NCI-H524 (cell line): ENCODE measurements at regions not wholly inside any gene's neighbourhood (a gene's known extent, or its start where the extent isn't known, plus 50 kb on each side); places are given as distances from the start of the nearest gene placed in this dataset.
"Not testable (repeated sequence)": the region's sequence is repeated elsewhere in the genome, so short reads cannot be mapped to it uniquely, and the experiment has no call there.

Source experiments
- DNase-seq, 2 experiments: peaks; one replicate each; lab custom pipeline; 2025; lab: John Stamatoyannopoulos, UW

DNA sequence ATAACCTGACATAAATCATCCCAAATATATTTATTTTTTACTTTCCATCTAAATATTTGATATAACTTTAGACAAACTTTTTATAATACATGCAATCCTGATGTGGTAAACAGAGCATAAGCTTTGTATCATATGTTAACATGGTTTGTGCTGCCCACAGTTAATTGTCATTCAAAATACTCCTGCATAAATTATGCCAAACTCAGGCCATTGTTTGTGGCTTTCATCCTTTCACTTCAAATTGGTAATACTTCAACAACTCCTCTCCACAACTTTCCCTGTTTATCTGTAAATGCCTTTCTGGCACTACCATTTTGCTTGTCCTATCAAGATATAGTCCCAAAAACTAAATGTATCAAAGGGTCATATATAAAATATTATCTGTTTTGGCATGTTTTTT is 586.7 kb downstream of the HINT1 start:
- DNase-seq, result no peak

- DNase-seq, result no peak
Measured at GRCh38 chr5:130571076-130571475, 594.0 kb downstream of the HINT1 start.

- DNase-seq, result no peak
Measured at GRCh38 chr5:130568791-130569190, 596.3 kb downstream of the HINT1 start.

DNA sequence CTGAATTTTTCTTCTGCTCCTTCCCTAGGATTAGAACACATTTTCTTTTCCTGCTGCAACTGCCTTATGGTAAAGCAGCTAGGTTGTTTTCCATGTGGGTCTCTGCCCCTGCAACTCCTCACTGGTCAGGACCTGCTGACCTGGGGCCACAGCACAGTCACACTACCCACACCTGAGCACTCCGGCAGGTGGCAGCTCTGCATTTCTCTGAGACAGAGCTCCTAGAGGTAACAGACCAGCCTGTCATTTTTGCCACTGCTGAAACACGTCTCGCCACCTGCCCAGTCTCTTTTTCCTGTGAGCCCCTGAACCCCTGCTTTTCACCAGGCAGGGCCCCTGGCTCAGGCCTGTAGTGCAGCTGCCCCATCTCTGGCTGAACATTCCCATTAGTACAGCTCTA is 609.6 kb downstream of the HINT1 start:
- DNase-seq, result no peak

DNA sequence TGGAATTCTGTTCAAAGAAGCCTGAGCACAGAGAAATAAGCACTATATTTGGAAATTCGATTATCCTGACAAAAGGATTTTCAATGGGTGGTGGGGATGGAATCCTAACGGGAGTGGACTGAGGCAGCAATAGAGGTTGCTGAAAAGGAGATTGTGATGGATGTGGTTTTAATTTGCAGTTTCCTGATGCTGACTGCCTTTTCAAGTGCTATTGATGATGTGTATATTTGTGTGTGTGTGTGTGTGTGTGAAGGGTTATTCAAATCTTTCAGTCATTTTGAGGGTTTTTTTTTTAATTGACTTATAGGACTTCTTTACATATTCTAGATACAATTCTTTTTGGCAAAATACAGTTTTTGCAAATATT is 614.5 kb downstream of the HINT1 start:
- no peak for DNase-seq

GRCh38 chr5:130549884-130550561 is 615.0 kb downstream of the HINT1 start:
- DNase-seq, result no peak

DNA sequence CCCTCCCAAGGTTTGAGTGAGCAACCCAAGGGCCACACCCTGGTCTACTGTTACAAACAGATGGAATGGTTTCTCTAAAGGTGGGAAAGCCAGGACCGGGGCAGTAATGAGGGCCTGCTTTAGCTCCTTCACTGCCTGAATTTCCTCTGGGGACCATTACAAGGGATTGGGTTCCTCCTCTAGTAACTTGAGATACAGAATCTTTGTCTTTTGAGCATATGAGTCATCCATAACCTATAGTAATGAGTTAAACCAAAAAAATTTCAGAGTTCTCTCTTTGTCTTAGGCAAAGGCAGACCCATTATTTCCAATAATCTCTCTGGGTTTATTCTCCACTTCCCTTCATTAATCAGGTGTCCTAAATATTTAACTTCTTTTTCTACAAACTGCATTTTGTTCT is 618.8 kb downstream of the HINT1 start:
- no peak for DNase-seq

- DNase-seq, result no peak
Measured at GRCh38 chr5:130545291-130545690, 619.8 kb downstream of the HINT1 start.

- no peak for DNase-seq
Measured at GRCh38 chr5:130541617-130542221, 623.3 kb downstream of the HINT1 start.

GRCh38 chr5:130536691-130537090 is 628.4 kb downstream of the HINT1 start:
- DNase-seq, result no peak

DNA sequence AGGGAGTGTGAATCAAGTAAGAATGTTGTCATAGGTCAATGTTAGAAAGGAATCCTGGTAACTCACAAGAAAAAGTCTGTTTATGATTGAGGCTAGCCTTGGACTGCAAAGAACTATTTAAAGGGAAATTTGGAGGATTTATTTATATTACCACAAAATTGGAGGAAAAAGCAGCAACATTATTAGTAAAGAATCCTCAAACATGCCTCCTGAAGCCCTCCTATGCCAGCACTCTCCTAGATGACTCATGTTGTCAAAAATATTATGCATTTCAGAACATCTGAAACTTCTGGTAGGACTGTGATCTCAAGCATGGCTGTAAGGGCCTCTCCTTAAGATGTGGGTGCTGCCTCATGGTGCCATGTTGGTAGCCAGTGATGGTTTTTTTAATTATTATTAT is 628.5 kb downstream of the CHSY3 start:
- DNase-seq, result no peak

- DNase-seq, result no peak
Measured at GRCh38 chr5:130529511-130530485, 625.5 kb downstream of the CHSY3 start.

- no peak for DNase-seq
Measured at GRCh38 chr5:130529111-130529510, 624.8 kb downstream of the CHSY3 start.

DNA sequence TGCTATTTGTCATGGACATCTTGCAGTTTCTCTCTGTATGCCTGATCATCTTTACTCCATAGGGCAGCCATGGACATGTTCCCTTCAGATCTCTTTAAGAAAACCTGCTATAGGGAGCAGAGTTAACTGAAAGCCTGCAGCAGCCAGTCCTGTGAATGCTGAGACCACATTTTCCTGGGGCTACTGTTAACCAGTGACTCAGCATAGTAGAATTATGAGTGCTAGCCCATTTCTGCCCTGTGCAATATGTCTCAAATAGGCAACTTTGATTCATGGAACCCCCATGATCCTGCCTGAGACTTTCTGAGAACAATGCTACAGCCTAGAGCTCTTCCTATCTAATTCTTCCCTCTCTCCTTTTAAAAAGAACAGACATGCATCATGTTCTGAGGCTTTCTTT is 624.2 kb downstream of the CHSY3 start:
- no peak for DNase-seq

GRCh38 chr5:130526708-130527107 is 622.4 kb downstream of the CHSY3 start:
- no peak for DNase-seq

DNA sequence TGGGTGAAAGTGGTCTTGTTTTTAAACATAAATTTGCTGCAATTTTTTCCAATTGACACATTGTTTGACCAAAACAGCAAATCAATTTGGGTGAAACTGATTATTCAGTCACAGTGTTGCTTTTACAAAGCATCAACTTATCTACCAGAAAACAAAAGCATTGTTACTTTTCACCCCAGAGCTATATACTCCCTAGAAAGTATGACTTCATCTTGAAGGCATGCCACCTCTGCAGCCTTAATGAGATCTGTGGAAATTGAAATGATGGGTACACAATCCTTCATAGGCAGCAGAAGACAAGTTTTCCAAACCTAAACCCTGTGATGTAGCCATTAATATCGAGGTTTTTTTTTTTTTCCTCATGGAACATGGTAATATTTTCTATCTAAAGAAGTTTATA is 615.9 kb downstream of the CHSY3 start:
- no peak for DNase-seq

DNA sequence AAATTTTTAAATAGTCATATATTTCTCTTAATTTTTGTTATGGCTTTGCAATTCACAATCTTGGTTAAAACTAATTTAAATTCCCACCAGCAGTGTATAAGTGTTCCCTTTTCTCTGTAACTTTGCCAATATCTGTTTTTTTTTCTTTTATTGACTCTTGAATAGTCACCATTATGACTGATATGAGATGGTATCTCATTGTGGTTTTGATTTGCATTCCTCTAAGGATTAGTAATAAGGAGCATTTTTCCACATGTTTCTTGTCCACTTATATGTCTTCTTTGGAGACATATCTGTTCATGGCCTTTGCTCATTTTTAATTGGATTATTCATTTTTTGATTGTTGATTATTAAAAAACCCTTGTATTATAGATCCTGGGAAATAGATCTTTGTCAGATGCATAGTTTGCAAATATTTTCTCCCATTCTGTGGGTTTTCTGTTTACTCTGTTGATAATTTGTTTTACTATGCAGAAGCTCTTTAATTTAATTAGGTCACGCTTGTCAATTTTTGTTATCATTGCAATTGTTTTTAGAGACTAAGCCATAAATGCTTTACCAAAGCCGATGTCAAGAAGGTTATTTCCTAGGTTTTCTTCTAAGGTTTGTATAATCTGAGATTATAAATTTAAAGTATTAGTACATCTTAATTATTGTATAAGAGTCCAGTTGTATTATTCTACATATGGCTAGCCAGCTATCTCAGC is 610.9 kb downstream of the CHSY3 start:
- DNase-seq, result no peak

DNA sequence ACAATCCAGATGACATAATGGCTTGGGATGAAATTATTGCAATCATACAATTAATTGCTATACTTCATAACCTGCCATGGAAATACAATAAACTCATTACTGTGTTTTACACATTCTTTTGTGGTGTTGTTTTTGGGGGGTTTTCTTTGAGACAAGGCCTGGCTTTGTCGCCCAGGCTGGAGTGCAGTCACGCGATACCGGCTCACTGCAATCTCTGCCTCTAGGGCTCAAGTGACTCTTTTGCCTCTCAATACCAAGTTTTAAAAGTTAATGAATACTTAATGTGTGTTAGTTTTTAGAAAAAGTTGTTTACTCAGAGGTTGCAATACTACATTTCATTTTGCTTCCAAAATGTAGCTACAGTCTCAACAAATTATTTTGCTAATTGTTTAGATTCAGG is 598.4 kb downstream of the CHSY3 start:
- DNase-seq, result no peak

GRCh38 chr5:130501151-130501865 is 597.0 kb downstream of the CHSY3 start:
- no peak for DNase-seq

DNA sequence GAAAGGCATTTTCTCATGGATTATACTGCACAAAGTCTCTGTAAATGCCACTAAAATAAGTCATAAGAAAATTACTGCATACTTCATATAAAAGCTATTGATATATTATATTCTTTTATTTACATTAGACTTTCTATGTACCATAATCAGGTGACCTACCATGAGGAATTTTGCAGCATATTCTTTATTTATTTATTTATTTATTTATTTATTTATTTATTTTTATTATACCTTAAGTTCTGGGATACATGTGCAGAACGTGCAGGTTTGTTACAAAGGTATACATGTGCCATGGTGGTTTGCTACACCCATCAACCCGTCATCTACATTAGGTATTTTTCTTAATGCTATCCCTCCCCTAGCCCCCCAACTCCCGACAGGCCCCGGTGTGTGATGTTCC is 596.2 kb downstream of the CHSY3 start:
- not testable (repeated sequence) for DNase-seq

GRCh38 chr5:130496215-130496614 is 592.0 kb downstream of the CHSY3 start:
- DNase-seq, result no peak

DNA sequence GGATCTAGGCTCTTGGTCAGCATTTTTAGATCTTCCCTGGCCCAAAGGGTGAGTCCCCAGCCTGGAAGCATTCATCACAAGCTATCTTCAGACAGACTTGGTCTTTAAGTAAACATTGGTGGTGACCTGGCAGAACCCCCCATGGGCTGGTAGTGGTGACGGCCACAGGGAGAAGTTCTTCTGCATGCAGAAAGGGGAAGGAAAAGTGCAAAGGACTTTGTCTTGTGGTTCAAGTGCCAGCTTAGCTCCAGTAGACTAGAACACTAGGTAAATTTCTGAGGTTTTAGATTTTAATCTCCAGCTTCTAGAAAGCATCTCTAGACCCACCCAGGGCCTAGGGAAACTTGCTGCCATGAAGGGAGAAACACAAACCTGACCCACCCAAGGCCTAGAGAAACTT is 584.0 kb downstream of the CHSY3 start:
- no peak for DNase-seq
